Epithelial cell of esophagus (primary cell): ENCODE measurements at regions not wholly inside any gene's neighbourhood (a gene's known extent, or its start where the extent isn't known, plus 50 kb on each side); places are given as distances from the start of the nearest gene placed in this dataset.
A peak's percentile ranks its signal among the peaks of the same experiment; 100 is the strongest.

Experiments
- DNase-seq: peaks from one replicate; pipeline ENCODE4 v3.0.0; 2010; ENCODE audit warnings: low read depth
- H3K4me3 ChIP-seq: 2 replicates; pipeline ENCODE4 v1.5.1; 2011; ENCODE audit warnings: mild to moderate bottlenecking, low read length, control low read depth
- TF ChIP-seq, protein P1 (sequence below): IDR thresholded peaks from 2 replicates; pipeline ENCODE4 v1.5.1; 2011; ENCODE audit warnings: low read depth, mild to moderate bottlenecking, low read length, control low read depth, inconsistent platforms; ENCODE audit not compliant: insufficient read depth; ENCODE audit errors: missing control alignments

- TF ChIP-seq, protein P1, sequence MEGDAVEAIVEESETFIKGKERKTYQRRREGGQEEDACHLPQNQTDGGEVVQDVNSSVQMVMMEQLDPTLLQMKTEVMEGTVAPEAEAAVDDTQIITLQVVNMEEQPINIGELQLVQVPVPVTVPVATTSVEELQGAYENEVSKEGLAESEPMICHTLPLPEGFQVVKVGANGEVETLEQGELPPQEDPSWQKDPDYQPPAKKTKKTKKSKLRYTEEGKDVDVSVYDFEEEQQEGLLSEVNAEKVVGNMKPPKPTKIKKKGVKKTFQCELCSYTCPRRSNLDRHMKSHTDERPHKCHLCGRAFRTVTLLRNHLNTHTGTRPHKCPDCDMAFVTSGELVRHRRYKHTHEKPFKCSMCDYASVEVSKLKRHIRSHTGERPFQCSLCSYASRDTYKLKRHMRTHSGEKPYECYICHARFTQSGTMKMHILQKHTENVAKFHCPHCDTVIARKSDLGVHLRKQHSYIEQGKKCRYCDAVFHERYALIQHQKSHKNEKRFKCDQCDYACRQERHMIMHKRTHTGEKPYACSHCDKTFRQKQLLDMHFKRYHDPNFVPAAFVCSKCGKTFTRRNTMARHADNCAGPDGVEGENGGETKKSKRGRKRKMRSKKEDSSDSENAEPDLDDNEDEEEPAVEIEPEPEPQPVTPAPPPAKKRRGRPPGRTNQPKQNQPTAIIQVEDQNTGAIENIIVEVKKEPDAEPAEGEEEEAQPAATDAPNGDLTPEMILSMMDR: no peak
- DNase-seq: no peak
- no peak overlapping the region for H3K4me3 ChIP-seq
Observed at GRCh38 chr14:65329481-65329880, 83.0 kb upstream of the FUT8 start.

- no peak for DNase-seq
- H3K4me3 ChIP-seq: no peak overlapping the region
- TF ChIP-seq, protein P1: no peak
Observed at GRCh38 chr14:65329911-65330310, 82.6 kb upstream of the FUT8 start.

- H3K4me3 ChIP-seq: no peak overlapping the region
- peak; percentile 83 for DNase-seq
- TF ChIP-seq, protein P1: no peak
Observed at GRCh38 chr14:65330416-65330815, 82.1 kb upstream of the FUT8 start.

DNA sequence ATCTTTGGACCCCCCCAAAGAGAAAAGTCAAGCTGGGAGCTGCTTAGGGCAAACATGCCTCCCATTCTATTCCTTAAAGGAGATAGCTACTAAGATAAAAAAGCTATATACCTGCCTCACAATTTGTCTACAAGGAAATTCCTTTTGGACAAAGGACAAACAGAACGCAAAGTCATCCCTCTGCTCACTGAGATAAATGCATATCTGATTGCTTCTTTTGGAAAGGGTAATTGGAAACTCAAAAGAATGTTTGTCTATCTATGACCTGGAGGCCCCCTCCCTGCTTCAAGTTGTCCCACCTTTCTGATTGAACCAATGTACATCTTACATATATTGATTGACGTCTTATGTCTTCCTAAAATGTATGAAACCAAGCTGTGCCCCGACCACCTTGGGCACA is 80.9 kb upstream of the FUT8 start:
- TF ChIP-seq, protein P1: no peak
- H3K4me3 ChIP-seq: no peak overlapping the region
- DNase-seq: no peak

DNA sequence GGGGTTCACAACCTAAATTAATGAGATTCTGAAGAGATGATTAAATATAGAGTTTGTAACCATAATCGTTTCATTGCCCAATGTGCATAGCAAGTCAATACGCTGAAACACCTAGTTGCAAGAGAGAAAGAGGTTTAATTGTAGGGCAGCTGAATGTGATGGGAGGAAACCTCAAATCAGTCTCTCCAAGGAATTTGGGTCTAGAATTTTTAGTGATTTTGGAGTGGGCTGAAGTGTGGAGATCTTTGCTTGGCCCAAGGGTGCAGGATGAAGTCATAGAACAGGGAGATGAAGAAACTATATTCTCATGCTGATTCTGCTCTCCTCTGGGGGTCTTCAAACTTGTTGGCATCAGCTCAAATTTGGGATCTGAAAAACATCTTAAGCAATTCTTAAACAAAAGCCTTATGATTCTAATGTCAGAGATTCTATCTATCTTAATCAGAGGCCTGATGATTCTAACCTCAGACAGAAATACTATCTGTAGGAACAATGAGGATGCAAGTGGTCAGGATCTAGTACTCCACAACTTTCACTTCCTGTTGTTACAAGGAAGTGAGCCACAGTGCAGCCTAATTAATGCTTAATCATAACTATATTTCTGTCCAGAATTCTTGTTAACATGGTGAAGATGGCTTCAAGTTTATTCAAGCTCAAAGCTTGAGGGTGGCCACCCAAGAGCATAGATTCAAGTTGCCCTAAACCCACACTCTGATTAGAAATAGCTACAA is 80.2 kb upstream of the FUT8 start:
- peak; percentile 39 for DNase-seq
- TF ChIP-seq, protein P1: no peak
- no peak overlapping the region for H3K4me3 ChIP-seq

- no peak overlapping the region for H3K4me3 ChIP-seq
- TF ChIP-seq, protein P1: no peak
- DNase-seq: no peak
Observed at GRCh38 chr14:65333943-65334687, 78.4 kb upstream of the FUT8 start.
